H9 (cell line): ENCODE measurements at regions not wholly inside any gene's neighbourhood (a gene's known extent, or its start where the extent isn't known, plus 50 kb on each side); places are given as distances from the start of the nearest gene placed in this dataset.
A peak's percentile ranks its signal among the peaks of the same experiment; 100 is the strongest.

Source experiments
- DNase-seq: peaks from one replicate; pipeline ENCODE4 v3.0.0-alpha.2; 2017
- H2AFZ ChIP-seq: one replicate; pipeline ENCODE4 v1.6.1; 2013; ENCODE audit warnings: mild to moderate bottlenecking, low read length, control low read depth, moderate library complexity
- H2AK5ac ChIP-seq: 2 replicates; pipeline ENCODE4 v1.6.1; 2013; ENCODE audit warnings: low read length, control low read depth, mixed read lengths; ENCODE audit not compliant: insufficient read length
- H2BK120ac ChIP-seq: one replicate; pipeline ENCODE4 v1.6.1; 2013; ENCODE audit warnings: low read depth, mild to moderate bottlenecking, low read length, control low read depth, inconsistent platforms; ENCODE audit not compliant: poor library complexity, severe bottlenecking
- H2BK12ac ChIP-seq: 2 replicates; pipeline ENCODE4 v1.6.1; 2013; ENCODE audit warnings: low read length, control low read depth, mixed read lengths, low read depth; ENCODE audit not compliant: insufficient read length
- H2BK15ac ChIP-seq: 2 replicates; pipeline ENCODE4 v1.6.1; 2013; ENCODE audit warnings: low read depth, low read length, control low read depth
- H2BK20ac ChIP-seq: one replicate; pipeline ENCODE4 v1.6.1; 2013; ENCODE audit warnings: low read depth, mild to moderate bottlenecking, low read length, control low read depth, inconsistent platforms; ENCODE audit not compliant: poor library complexity, severe bottlenecking
- H2BK5ac ChIP-seq: 2 replicates; pipeline ENCODE4 v1.6.1; 2013; ENCODE audit warnings: low read length, control low read depth, mixed read lengths; ENCODE audit not compliant: insufficient read length
- H3K14ac ChIP-seq: 2 replicates; pipeline ENCODE4 v1.6.1; 2013; ENCODE audit warnings: low read length, control low read depth; ENCODE audit not compliant: insufficient read depth
- H3K18ac ChIP-seq: 2 replicates; pipeline ENCODE4 v1.6.1; 2013; ENCODE audit warnings: low read depth, mild to moderate bottlenecking, mixed read lengths, low read length, control low read depth; ENCODE audit not compliant: insufficient read length
- H3K23ac ChIP-seq: 2 replicates; pipeline ENCODE4 v1.6.1; 2013; ENCODE audit warnings: low read length, control low read depth, mixed read lengths, low read depth; ENCODE audit not compliant: insufficient read length
- H3K23me2 ChIP-seq: 2 replicates; pipeline ENCODE4 v1.6.1; 2013; ENCODE audit warnings: low read depth, mild to moderate bottlenecking, mixed read lengths, low read length, control low read depth; ENCODE audit not compliant: insufficient read length, poor library complexity, severe bottlenecking
- H3K27ac ChIP-seq: 2 replicates; pipeline ENCODE4 v1.5.1; 2013; ENCODE audit warnings: low read length, control low read depth, mixed read lengths, low read depth; ENCODE audit not compliant: insufficient read length
- H3K27me3 ChIP-seq: 2 replicates; pipeline ENCODE4 v1.6.1; 2013; ENCODE audit warnings: low read length, control low read depth, inconsistent platforms; ENCODE audit not compliant: insufficient read depth
- H3K4ac ChIP-seq: 2 replicates; pipeline ENCODE4 v1.6.1; 2013; ENCODE audit warnings: low read depth, mild to moderate bottlenecking, control low read depth, inconsistent platforms, low read length, moderate library complexity
- H3K4me1 ChIP-seq: 2 replicates; pipeline ENCODE4 v1.6.1; 2013; ENCODE audit warnings: low read length, control low read depth, inconsistent platforms; ENCODE audit not compliant: insufficient read depth
- H3K4me2 ChIP-seq: 2 replicates; pipeline ENCODE4 v1.6.1; 2013; ENCODE audit warnings: low read length, control low read depth, mixed read lengths; ENCODE audit not compliant: insufficient read length, insufficient read depth
- H3K56ac ChIP-seq: 2 replicates; pipeline ENCODE4 v1.6.1; 2013; ENCODE audit warnings: low read depth, mild to moderate bottlenecking, mixed read lengths, low read length, control low read depth; ENCODE audit not compliant: insufficient read length
- H3K79me1 ChIP-seq: 2 replicates; pipeline ENCODE4 v1.6.1; 2013; ENCODE audit warnings: low read depth, mild to moderate bottlenecking, moderate library complexity, low read length, control low read depth, inconsistent platforms; ENCODE audit not compliant: insufficient read depth, poor library complexity, severe bottlenecking
- H3K79me2 ChIP-seq: 2 replicates; pipeline ENCODE4 v1.6.1; 2013; ENCODE audit warnings: low read length, control low read depth, inconsistent platforms; ENCODE audit not compliant: insufficient read depth
- H3K9ac ChIP-seq: 2 replicates; pipeline ENCODE4 v1.6.1; 2013; ENCODE audit warnings: low read length, control low read depth, mixed read lengths; ENCODE audit not compliant: insufficient read length; ENCODE audit errors: extremely low read depth
- H3K9me3 ChIP-seq: one replicate; pipeline ENCODE4 v1.6.1; 2013; ENCODE audit warnings: low read depth, low read length, inconsistent platforms; ENCODE audit not compliant: control insufficient read depth
- H3T11ph ChIP-seq: one replicate; pipeline ENCODE4 v1.6.1; 2013; ENCODE audit warnings: mild to moderate bottlenecking, low read length, control low read depth, inconsistent platforms
- H4K20me1 ChIP-seq: one replicate; pipeline ENCODE4 v1.6.1; 2013; ENCODE audit not compliant: control insufficient read depth, insufficient read length, insufficient read depth
- H4K5ac ChIP-seq: 2 replicates; pipeline ENCODE4 v1.6.1; 2013; ENCODE audit warnings: low read depth, mild to moderate bottlenecking, mixed read lengths, low read length, control low read depth; ENCODE audit not compliant: insufficient read length
- H4K8ac ChIP-seq: replicated peaks from 2 replicates; pipeline ENCODE4 v1.6.1; 2013; ENCODE audit warnings: low read length, control low read depth, mixed read lengths, low read depth; ENCODE audit not compliant: insufficient read length
- H4K91ac ChIP-seq: 2 replicates; pipeline ENCODE4 v1.6.1; 2013; ENCODE audit warnings: low read depth, mild to moderate bottlenecking, moderate library complexity, mixed read lengths, low read length, control low read depth; ENCODE audit not compliant: insufficient read length
- H3K27ac Mint-ChIP-seq, 3 experiments: 2 replicates in 2 of 3; 3 replicates in 1 of 3; pipeline ENCODE4 v1.8.0; 2020 to 2021; ENCODE audit warnings: mixed read lengths in 3 of 3, mild to moderate bottlenecking in 1 of 3, moderate library complexity in 1 of 3
- H3K27me3 Mint-ChIP-seq: 2 replicates; pipeline ENCODE4 v1.8.0; 2021; ENCODE audit warnings: low read depth, mild to moderate bottlenecking, moderate library complexity, mixed read lengths
- H3K36me3 Mint-ChIP-seq, 3 experiments: 2 replicates in 2 of 3; 3 replicates in 1 of 3; pipeline ENCODE4 v1.8.0; 2020 to 2021; ENCODE audit warnings: low read depth in 3 of 3, mixed read lengths in 3 of 3; ENCODE audit not compliant: insufficient read depth in 1 of 3
- H3K4me1 Mint-ChIP-seq, 2 experiments: 2 replicates each; pipeline ENCODE4 v1.8.0; 2020; ENCODE audit warnings: mixed read lengths in 2 of 2
- H3K4me3 Mint-ChIP-seq, 2 experiments: 2 replicates in 1 of 2; 3 replicates in 1 of 2; pipeline ENCODE4 v1.8.0; 2020 to 2021; ENCODE audit warnings: mild to moderate bottlenecking in 2 of 2, mixed read lengths in 2 of 2, moderate library complexity in 1 of 2
- H3K9me3 Mint-ChIP-seq, 2 experiments: 2 replicates in 1 of 2; 3 replicates in 1 of 2; pipeline ENCODE4 v1.8.0; 2020; ENCODE audit warnings: mild to moderate bottlenecking in 2 of 2, mixed read lengths in 2 of 2, moderate library complexity in 1 of 2
- WGBS: extraction: QIAGEN DNeasy Blood & Tissue Kit; methylation state at CpG from one replicate; pipeline ENCODE4 v1.1.7; 2013; ENCODE audit warnings: missing lambda C conversion rate, low lambda C conversion rate, mixed read lengths; ENCODE audit not compliant: insufficient read length; ENCODE audit errors: extremely low coverage; 5-methylcytosine and 5-hydroxymethylcytosine counted together
- TF ChIP-seq, protein P1 (sequence below): fragments of 200-600 bp; sonication (generic); conservative IDR thresholded peaks from 3 replicates; pipeline ENCODE4 v1.8.0; 2021; ENCODE audit warnings: antibody characterized with exemption, mild to moderate bottlenecking

DNA sequence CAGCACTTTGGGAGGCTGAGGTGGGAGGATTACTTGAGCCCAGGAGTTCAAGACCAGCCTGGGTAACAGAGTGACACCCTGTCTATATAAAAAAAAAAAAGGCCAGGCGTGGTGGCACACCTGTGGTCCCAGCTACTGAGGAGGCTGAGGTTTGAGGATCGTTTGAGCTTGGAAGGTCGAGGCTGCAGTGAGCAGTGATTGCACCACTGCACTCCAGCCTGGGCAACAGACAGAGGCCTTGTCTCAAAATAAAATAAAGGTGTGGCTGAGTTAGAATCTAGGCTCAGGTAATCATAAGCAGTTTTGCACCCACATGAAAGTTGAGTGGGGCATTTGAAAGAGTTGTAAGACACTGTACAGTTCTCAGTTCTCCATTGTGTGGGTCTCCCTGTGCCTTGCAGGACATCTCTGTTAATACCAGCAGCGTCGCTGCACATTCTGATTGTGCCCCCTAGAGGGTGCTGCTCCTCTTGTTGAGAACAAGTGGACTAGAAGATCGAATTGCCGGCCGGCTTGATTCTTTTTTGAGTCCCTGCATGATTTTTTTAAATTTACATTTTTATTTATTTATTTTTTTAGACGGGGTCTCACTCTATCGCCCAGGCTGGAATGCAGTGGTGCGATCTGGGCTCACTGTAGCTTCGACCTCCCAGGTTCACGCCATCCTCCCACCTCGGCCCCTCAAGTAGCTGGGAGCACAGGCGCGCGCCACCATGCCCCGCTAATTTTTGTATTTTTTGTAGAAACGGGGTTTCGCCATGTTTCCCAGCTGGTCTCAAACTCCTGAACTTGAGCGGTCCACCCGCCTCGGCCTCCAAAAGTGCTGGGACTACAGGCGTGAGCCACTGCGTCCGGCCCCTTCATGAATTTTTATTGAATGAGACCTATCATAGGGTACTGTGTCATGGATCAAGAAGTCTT, 73.6 kb upstream of the RBMX start:
- Mint-ChIP-seq H3K4me1 (no peaks in the 10 kb centered on the region), H3K4me3 (no peak overlapping the region), H3K36me3 (peaks cover 0 to 4% (median 0%) of the 10 kb centered on the region in 3 experiments; a peak in 2 of 7 replicates), H3K9me3 (peaks cover 26 to 33% of the 10 kb centered on the region in 2 experiments), H3K27me3 (no peaks in the 10 kb centered on the region), H3K27ac (no peak overlapping the region; a peak in 1 of 7 replicates)
- Histone ChIP-seq H2AK5ac (no peak overlapping the region), H2BK120ac (no peak overlapping the region), H3K4me2 (no peak overlapping the region), H3T11ph (no peak overlapping the region), H2BK5ac (no peak overlapping the region), H3K79me1 (no peaks in the 10 kb centered on the region), H2AFZ (no peak overlapping the region), H3K9ac (no peak overlapping the region), H3K79me2 (no peaks in the 10 kb centered on the region), H2BK15ac (no peak overlapping the region), H3K27ac (no peak overlapping the region), H3K14ac (no peak overlapping the region), H2BK12ac (no peak overlapping the region), H3K18ac (no peak overlapping the region), H3K56ac (no peak overlapping the region), H3K27me3 (no peaks in the 10 kb centered on the region), H4K5ac (no peak overlapping the region), H3K23me2 (no peaks in the 10 kb centered on the region), H4K20me1 (no peaks in the 10 kb centered on the region), H3K9me3 (peaks cover 11% of the 10 kb centered on the region), H2BK20ac (no peak overlapping the region), H4K91ac (no peak overlapping the region), H3K4ac (no peak overlapping the region), H3K4me1 (no peaks in the 10 kb centered on the region), H3K23ac (no peak overlapping the region), H4K8ac (no peak overlapping the region)
- no CpG with 5 or more reads among the region's 26 CpGs for WGBS
- TF ChIP-seq, protein P1, sequence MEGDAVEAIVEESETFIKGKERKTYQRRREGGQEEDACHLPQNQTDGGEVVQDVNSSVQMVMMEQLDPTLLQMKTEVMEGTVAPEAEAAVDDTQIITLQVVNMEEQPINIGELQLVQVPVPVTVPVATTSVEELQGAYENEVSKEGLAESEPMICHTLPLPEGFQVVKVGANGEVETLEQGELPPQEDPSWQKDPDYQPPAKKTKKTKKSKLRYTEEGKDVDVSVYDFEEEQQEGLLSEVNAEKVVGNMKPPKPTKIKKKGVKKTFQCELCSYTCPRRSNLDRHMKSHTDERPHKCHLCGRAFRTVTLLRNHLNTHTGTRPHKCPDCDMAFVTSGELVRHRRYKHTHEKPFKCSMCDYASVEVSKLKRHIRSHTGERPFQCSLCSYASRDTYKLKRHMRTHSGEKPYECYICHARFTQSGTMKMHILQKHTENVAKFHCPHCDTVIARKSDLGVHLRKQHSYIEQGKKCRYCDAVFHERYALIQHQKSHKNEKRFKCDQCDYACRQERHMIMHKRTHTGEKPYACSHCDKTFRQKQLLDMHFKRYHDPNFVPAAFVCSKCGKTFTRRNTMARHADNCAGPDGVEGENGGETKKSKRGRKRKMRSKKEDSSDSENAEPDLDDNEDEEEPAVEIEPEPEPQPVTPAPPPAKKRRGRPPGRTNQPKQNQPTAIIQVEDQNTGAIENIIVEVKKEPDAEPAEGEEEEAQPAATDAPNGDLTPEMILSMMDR = peak; percentile 71
- DNase-seq = peak; percentile 63
